ENCODE measurements at regions not wholly inside any gene's neighbourhood (a gene's known extent, or its start where the extent isn't known, plus 50 kb on each side); places are given as distances from the start of the nearest gene placed in this dataset.

GRCh38 chr3:105255350-105255749 lies 111.4 kb upstream of the ALCAM start:
- TF ChIP-seq CTCF (optimal IDR thresholded peaks at IDR 0.05 in 1 of 3, IDR thresholded peaks at IDR 0.05 in 1 of 3, conservative IDR thresholded peaks at IDR 0.05 in 1 of 3; ENCODE audit: extremely low read depth in 1 of 3, insufficient read depth in 2 of 3, low read length in 3 of 3): no peak
- TF ChIP-seq EZH2 (IDR thresholded peaks at IDR 0.05; ENCODE audit: low read length): no peak
